HG03432 (cell line): ENCODE measurements at regions not wholly inside any gene's neighbourhood (a gene's known extent, or its start where the extent isn't known, plus 50 kb on each side); places are given as distances from the start of the nearest gene placed in this dataset.

Experiments
- ATAC-seq: cut with Tn5 transposase; IDR thresholded peaks from one replicate; pipeline ENCODE4 v1.9.1; 2021; ENCODE audit warnings: mild to moderate bottlenecking, moderate library complexity; ENCODE audit not compliant: unreplicated experiment

DNA sequence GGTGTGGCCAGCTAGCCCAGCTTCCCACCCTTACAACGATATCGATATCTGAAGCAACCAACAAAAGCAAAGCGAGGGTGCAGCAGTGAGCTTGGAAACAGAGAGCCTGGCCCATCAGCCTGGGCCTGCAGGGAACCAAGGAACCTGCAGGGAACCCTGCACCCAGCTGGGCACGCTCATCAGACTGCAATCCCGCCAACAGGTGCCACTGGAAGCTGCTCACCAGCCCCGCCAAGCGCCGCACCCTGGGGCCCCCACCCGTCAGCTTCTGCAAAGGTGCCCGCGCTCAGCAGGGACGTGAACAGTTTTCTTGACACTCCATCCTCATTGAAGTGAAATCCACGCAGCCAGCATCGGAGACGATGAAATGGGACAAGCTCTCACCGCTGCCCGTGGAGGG lies 250.7 kb downstream of the RBFOX3 start:
- ATAC-seq, result no peak

DNA sequence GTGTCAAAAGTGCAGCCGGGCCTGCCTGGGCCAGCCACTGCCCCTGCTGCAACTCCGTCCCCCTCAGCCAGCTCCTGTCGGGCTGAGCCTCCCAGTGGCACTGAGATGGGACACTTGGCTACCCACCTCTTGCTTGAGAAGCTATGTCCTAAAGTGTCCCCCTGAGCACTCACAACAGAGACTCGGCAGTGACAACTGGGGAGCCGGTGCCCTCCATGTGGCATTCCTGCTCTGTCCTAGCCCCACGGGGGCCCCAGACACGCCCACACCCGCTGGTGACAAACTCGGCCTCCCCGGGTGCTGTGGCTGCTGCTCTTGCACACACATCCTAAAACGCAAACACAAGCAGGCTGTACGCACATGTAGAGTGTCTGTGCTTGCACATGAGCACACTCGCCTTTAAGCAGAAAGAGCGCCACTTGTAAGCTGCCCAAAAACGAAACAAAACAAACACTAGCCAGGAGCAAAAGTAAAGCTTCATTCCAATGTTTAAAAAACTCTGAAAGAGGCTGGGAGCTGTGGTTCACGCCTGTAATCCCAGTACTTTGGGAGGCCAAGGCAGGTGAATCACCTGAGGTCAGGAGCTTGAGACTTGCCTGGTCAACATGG lies 253.9 kb downstream of the RBFOX3 start:
- no peak for ATAC-seq

DNA sequence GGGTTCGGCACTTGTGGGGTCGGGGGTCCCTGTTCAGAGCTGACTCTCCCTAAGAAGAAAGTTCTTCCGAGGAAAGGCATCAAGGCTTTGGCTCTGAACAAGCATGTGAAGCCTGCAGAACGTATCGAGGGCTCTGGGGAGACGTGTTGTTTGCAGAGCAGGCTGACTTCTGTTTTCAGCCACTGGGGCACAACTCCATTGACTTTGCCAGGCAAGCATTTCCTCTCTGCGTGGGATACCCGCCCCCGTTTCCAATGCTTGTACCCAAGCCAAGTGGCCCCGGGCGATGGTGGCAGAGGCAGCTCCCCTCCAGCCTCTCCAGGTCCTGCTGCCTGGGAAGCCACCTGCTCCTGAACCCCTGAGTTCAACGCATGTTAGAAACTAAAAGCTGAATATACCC lies 255.7 kb downstream of the RBFOX3 start:
- no peak for ATAC-seq

DNA sequence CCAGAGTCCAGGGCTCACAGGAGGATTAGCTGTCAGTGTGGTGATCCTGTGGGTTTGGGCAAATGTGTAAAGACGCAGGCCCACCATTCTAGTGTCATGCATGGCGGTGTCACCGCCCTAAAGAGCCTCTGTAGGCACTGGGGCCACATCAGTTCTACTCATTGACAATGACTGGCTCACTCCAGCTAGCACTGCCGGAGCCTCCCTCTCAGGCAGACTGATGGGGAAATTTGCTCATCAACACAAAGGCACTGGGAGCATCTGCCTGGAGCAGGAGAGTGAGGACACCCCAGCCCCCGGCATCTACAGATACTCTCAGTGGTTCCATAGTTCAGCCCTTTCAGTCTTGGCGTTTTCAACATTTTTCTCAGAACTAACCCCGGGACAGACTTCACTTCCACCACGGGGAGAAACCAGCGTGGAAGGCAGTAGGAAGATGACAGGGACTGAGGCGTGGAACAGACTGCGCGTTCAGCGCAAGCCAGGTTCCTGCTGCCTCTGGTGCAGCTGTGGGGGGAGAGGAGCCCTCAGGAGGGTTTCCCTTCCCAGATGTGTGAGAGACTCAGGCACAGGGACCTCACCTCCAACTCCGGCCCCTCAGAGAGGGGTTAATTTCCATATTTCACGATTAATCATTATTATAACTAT lies 256.6 kb downstream of the RBFOX3 start:
- no peak for ATAC-seq

DNA sequence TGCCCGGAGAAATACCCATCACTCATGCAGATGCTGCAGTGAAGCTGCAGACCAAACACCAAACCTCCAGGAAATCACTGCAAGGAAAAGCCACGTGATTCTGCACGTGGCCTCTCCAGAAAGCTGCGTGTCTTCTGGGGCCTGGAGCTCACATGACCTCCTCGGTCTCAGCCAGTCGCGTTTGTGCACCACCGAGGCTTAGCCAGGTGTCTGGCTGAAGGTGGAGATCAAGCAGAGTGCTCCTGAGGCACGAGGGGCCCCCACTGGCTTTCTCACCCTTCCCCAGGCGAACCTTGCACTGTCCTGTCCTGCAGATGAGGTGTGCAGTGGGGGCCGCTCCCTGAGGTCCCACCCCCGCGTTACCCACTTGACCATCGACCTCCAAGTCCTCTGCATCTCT lies 257.3 kb downstream of the RBFOX3 start:
- ATAC-seq, result no peak

DNA sequence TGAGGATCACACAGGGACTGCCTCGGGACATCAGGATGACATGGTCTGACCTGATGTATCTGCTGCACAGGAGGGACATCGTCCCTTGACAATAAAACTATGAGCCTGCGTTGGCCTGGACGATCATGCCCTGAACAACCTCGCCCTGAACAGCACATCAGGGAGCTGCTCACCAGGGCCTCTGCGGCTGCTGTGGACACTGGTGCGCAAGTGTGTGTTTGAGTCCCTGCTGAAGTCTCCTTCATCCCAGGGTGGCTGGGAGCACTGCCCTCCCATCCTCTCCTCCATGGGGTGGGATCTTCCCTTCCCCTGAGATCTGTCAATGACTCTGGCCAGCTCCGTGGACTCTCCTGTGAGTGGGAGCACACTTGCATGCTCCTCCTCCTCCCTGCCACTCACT lies 257.8 kb downstream of the RBFOX3 start:
- ATAC-seq, result no peak

DNA sequence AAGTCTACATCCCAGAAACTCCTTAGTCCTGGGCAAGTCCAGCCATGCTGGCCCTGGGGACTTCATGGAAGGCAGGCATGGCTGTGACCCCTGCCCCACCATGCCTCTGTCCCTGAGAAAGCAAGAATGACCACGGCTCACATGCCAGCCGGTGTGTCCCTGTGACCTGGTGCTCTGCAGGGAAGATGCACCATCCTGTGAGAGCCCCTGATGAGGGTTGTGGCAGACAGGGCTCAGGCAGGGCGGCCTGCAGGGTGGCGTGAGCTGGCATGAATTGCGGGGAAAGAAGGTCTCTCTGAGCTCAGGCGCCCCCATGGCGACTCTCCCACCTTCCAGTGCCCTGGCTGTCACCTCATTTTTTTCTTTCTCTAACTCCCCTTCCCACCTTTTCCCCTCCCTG lies 260.3 kb downstream of the RBFOX3 start:
- no peak for ATAC-seq

DNA sequence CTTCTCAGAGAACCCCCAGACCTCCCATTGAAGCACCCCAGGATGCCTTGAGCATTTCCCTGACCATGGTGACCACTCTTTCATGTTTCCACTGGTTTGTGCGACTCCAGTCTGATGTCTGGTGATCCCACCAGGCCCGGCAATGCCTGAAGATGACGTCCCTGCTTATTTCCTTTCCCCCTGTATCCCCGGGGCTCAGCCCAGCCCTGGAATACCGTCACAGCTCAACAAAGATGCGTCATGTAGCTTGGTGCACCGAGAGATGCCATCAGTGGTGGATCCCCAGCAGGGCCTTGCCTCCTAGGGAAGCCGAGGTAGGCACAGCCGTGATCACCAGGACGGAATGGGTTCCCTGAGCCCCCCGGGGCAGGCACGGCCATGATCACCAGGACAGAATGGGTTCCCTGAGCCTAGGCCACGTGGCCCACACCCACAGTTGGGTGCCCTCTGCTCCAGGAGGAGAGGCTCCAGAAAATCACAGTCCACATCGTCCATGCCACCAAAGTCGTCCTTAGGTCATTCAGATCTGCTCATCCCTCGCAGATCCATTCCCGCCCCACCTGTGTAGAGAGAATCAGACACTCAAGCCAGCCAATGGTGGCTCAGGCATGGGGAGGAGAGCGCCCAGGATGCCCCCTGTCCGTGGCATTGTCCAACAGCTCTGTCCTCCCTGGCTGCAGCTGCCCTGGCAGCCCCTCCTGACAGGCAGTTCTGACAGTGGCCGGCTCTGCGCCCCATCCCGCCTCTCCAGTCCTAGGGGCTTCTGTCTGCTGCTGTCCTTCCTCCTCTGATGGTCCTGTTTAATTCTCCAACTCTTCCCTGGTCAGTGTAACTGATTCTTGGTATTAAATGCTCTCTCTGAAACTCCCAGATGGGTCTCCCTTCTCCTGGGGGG lies 261.1 kb downstream of the RBFOX3 start:
- no peak for ATAC-seq

DNA sequence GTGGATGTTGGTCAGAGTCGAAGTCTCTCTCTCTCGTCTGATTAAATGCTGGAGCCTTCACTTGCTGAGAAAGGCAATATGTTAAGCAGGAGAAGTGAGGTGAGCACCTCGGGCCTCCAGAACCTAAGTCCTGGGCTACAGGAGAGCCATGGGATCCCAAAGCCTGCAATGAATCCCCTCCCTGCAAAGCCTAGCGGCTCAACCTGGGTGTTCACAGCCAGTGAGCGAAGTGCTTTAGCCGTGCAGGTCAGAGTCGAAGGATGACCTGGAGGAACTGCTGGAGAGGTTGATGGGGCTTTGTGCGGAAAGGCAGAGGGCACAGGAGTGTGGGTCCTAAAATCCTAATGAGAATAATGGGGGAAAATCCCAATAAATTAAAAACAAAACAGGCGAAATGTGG lies 267.8 kb downstream of the ENGASE start:
- ATAC-seq, result no peak

DNA sequence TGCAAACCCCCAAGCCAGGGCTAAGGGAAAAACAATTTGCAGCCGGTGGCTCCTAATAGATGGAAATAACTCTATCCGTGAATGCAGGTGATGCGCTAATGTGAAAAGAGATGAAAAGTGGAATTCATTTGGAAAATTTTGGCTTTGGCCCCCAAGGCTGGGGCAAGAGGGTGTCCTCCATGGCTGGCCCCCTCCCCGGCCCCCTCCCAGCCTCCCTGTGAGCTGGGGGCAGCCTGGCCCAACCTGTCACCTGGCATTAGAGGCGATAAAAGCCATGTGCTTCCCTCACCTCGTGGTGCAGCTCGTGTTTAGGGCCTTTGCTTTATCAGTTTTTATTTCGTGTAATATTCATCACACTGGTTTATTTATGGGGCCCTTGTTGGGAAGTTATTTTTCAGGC lies 267.2 kb downstream of the ENGASE start:
- ATAC-seq, result no peak

DNA sequence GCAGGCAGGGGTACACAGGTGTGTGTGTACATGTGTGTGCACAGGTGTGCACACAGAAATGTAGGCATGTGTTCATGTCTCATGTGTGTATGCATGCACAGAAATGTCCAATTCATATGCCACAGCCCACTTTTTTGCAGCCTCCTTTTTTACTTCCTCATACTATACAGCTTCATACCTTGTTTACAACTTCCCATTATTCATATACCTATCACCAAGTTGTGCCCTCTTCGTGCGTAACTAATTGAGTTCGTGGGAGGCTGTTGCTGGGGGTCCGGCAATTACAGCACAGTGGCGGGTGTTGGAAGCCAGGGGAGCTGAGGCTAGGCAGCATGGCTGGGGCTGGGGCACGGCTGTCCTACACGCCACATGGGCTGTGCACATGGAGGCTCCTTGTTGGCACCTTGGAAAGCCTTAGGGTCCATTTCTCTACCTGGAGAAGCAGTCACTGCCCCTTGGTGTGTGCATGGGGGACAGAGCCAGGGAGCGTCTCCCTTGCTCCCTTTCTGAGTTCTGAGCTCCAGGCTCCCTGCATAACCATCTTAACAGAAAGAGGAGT lies 266.7 kb downstream of the ENGASE start:
- ATAC-seq, result peak; percentile 21

DNA sequence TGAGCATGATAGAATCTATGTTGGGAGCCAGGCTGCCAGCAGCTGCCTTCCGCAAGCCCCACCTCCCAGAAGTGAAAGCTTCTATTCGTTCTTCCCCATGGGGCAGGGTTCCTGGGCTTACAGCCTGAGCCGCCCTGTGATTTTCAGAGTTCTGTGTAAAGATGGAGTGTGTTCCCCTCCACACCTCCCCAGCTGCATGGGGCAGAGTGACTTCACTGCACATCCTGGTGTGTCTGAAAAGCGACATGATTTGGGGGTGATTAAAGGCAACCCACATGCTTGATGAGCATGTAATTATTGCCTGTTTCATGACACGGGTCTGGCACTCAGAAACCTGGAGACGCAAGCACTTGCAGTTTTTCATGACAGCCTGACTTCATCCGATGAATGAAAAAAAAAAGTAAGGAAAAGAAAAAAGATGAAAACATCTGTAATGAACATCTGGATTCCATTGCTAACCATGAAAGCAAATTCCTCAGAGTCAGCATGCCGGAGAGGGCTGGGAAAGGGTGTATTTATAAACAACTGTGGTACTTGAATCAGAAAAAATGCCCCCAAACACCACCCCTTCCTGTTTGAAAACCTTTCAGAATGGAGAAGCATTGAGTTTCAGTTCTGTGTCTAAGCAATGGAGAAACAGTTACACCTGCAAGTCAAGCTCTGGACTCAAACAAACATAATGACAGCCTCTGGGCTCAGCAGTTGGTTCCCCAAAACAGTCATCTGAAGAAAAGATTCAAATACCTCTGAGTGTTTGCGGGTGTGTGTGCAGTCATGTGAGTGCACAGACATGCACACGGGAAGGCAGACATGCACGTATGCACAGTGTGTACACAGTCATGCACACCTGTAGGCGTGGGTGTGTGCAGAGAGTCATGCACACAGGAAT lies 266.0 kb downstream of the ENGASE start:
- ATAC-seq, result peak; percentile 60

DNA sequence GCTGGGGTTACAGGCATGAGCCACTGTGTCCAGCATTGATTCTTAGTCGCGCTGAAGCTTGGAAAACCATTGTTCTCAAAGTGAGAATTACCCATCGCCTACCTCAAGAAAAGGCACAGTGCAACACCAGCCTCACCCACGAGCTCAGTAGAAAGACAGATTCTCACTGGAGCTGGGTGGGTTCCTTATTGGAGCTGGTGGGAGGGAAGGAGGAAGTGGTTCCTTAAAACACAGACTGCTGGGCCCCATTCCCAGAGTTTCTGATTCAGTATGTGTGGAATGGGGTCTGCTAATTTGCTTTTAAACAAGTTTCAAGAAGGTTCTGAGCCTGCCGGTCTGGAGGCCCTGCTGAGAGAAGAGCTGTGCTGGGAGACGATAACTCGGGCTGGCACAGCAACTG lies 264.7 kb downstream of the ENGASE start:
- ATAC-seq, result no peak

DNA sequence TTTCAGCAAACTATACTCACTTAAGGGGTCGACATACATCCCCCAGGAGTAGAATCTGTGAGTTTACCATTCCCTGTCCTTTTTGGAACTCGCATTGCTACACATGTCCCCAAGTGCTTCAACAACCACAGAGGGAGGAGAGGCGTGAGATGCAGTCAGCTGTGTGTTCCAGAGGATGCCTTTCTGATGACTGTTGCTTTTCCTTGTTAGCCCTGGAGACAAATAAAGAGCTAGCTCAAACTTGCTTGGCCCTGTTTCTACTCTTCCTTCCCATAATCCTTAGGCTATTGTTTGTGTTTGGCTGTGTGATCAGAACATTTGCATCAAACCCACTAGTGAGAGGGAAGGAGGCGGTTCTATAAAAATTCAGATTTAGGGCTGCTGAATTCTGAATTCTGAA lies 264.0 kb downstream of the ENGASE start:
- no peak for ATAC-seq

DNA sequence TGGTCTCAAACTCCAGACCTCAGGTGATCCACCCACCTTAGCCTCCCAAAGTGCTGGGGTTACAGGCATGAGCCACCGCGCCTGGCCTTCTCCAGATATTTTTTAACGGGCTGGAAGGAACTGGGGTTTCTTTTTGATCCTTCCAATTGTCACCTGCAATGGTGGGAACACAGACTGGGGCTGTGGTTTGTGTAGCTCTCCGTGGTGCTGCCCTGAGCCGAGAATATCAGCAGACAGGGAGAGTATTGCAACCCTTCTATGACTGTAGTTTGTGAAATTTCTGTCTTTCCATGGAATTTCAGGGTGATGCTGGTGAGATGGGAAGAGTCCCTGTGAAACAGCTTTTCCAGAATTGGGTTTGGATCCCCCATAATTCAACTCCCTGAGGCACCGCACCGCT lies 263.5 kb downstream of the ENGASE start:
- ATAC-seq, result no peak

DNA sequence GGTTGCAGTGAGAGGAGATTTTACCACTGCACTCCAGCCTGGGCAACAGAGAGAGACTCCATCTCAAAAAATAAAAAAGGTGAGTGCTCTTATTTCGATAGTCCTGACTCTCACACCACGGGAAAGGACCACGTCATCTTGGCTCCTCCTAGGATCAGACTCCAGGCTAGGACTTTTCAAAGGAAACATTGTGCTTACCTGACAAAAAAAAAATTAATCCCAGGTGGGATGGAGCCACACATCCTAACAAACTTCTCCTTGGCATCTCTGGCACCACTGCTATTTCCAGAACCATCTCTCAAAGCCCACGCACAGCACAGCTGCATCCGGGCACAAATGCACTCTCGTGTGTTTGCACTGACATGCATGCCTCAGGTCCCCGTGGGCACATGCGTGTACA lies 262.4 kb downstream of the ENGASE start:
- no peak for ATAC-seq

DNA sequence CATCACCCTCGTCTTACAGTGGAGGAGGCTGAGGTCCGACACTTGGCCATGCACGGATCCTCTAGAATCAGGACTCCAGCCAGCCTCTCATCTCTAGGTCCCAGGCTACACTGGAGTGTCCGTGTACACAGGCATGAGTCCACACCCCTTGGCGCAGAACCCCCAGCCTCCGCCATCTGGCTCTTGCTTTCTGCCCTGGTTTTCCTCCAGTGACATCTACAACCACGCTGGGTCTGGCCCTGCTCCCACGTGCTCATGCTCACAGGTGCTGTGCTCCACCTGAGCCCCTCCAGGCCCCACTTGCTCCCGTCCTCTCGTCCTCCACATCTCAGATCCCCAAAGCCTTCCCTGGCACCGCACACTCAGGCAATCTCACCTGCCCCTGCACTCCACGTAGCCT lies 260.8 kb downstream of the ENGASE start:
- no peak for ATAC-seq

DNA sequence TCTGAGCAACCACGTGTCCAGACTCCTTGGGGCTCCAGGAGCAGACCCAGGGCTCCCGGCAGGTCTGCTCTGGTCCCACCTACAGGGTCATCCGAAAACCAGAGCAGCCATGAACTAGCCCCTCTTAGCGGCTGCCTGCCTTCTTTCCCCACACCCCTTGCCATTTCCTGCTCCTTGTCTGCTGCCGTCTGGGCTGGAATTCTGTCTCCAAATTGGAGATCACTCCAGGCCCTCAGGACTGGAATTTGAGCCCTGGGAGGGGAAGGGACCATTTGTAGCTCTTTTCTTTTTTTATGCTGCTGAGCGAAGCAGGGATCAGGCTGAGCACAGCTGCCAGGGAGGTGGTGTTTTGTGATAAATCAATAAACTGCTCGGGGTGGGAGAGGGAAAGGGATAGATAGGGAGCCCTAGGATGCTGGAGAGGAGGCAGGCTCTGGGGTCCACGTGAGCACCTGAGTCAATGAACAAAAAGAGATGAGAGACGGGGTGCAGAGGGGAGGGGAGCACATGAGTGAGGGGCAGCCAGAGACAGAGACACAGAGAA lies 257.5 kb downstream of the ENGASE start:
- ATAC-seq, result no peak

DNA sequence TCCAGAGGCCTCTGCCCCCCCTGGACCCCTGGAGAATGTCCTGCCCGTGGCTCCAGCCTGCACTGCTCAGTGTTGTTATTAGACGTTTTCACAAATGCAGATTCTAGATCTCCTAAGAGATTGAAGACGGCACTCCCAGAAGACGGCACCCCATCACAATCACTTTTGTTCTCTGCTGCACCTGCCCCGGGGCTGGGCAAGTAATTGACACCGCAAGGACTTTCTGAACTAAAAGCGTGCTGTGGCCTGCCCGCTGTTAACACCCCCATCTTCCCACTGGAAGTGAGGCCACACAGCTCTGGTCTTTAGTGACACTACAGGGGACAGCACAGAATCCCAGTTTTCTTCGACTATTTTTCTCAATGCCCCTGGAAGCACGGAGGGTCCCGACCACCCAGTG lies 256.9 kb downstream of the ENGASE start:
- no peak for ATAC-seq

DNA sequence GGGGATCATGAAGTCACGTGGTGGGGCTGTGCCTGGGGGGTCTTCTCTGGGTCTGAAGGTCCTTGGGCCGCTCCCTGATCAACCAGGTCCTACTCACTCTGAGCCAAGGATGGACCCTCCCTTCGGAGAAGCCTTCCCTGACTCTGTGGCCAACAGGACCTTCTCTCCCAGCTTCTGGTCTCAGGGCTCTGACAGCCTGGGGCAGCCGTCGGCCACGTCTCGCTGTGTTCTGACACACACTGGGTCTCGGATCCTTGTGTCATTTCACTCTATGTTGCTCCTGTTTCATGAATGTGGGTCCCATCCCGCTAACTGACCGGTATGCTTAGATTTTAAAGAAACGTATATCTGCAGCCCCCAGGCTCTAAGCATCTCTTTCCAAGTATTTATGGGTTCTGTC lies 256.1 kb downstream of the ENGASE start:
- no peak for ATAC-seq

DNA sequence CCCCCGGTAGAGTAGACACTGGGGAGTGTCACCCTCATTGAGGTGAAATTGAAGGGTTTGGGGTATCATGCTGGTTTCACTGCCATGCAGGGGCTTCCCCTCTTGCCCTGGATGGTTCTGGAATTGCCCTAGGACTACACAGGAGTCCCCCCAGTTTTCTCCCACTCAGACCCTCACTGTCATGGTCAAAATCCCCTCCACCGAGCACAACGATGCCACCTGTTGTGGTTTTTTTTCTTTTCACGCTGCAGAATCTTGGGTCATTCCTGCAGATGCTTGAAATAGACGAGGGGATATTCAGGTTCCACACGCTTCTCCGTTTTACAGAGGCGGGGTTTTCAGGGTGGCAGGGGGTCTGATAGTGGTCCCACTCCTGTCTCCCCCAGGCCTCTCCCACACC lies 255.6 kb downstream of the ENGASE start:
- ATAC-seq, result no peak
